Urothelium cell line (cell line): ENCODE measurements at regions not wholly inside any gene's neighbourhood (a gene's known extent, or its start where the extent isn't known, plus 50 kb on each side); places are given as distances from the start of the nearest gene placed in this dataset.
A peak's percentile ranks its signal among the peaks of the same experiment; 100 is the strongest.
"Not testable (repeated sequence)": the region's sequence is repeated elsewhere in the genome, so short reads cannot be mapped to it uniquely, and the experiment has no call there.

Source experiments
- DNase-seq: peaks from one replicate; pipeline ENCODE4 v3.0.0; 2011; ENCODE audit warnings: low spot score, mixed read lengths
- FAIRE-seq: peaks from 2 replicates; lab custom pipeline; 2011; peaks lifted over from hg19 to GRCh38; lab: Jason Lieb, UNC

GRCh38 chr4:72887152-72887551, 182.4 kb downstream of the COX18 start:
- FAIRE-seq (no peak), DNase-seq (no peak)

- FAIRE-seq (no peak), DNase-seq (no peak)
Observed at GRCh38 chr4:72886602-72887001, 182.9 kb downstream of the COX18 start.

GRCh38 chr4:72884225-72884624, 185.3 kb downstream of the COX18 start:
- FAIRE-seq, DNase-seq: not testable (repeated sequence)

- FAIRE-seq (no peak), DNase-seq (no peak)
Observed at GRCh38 chr4:72876946-72877345, 192.6 kb downstream of the COX18 start.

GRCh38 chr4:72875545-72875944, 194.0 kb downstream of the COX18 start:
- FAIRE-seq = no peak
- DNase-seq = no peak

GRCh38 chr4:72875138-72875537, 194.4 kb downstream of the COX18 start:
- FAIRE-seq (no peak), DNase-seq (no peak)

GRCh38 chr4:72864898-72865297, 204.6 kb downstream of the COX18 start:
- DNase-seq = no peak
- FAIRE-seq = no peak

GRCh38 chr4:72864277-72864676, 205.2 kb downstream of the COX18 start:
- FAIRE-seq = not testable (repeated sequence)

GRCh38 chr4:72860766-72861165, 208.8 kb downstream of the COX18 start:
- FAIRE-seq (no peak), DNase-seq (no peak)

More at GRCh38 chr4:72864277-72864676, 205.2 kb downstream of the COX18 start:
- not testable (repeated sequence) for DNase-seq

- DNase-seq (peak; percentile 42), FAIRE-seq (no peak)
Observed at GRCh38 chr4:72858328-72858727, 211.2 kb downstream of the COX18 start.

GRCh38 chr4:72857787-72858186, 211.7 kb downstream of the COX18 start:
- DNase-seq (no peak), FAIRE-seq (no peak)

- DNase-seq (no peak), FAIRE-seq (no peak)
Observed at GRCh38 chr4:72857216-72857615, 212.3 kb downstream of the COX18 start.

- peak; percentile 31 for DNase-seq
Observed at GRCh38 chr4:72846280-72847111, 223.0 kb downstream of the COX18 start.

GRCh38 chr4:72843466-72843865, 226.1 kb downstream of the COX18 start:
- FAIRE-seq = no peak
- peak; percentile 11 for DNase-seq

More at GRCh38 chr4:72846280-72847111, 223.0 kb downstream of the COX18 start:
- FAIRE-seq = no peak

GRCh38 chr4:72842323-72842722, 227.2 kb downstream of the COX18 start:
- peak; percentile 30 for DNase-seq
- FAIRE-seq = no peak

- FAIRE-seq, DNase-seq: not testable (repeated sequence)
Observed at GRCh38 chr4:72840166-72840565, 229.3 kb downstream of the COX18 start.

- FAIRE-seq (no peak), DNase-seq (no peak)
Observed at GRCh38 chr4:72828864-72829263, 240.7 kb downstream of the COX18 start.

GRCh38 chr4:72827968-72828367, 241.5 kb downstream of the COX18 start:
- DNase-seq (no peak), FAIRE-seq (no peak)

- DNase-seq (no peak), FAIRE-seq (no peak)
Observed at GRCh38 chr4:72820107-72820506, 249.4 kb downstream of the COX18 start.

- FAIRE-seq (no peak), DNase-seq (no peak)
Observed at GRCh38 chr4:72817012-72817411, 248.0 kb upstream of the ADAMTS3 start.

GRCh38 chr4:72814241-72814640, 245.2 kb upstream of the ADAMTS3 start:
- FAIRE-seq = no peak
- no peak for DNase-seq

- DNase-seq (no peak), FAIRE-seq (no peak)
Observed at GRCh38 chr4:72809208-72809607, 240.2 kb upstream of the ADAMTS3 start.

- FAIRE-seq (no peak), DNase-seq (no peak)
Observed at GRCh38 chr4:72805284-72805683, 236.3 kb upstream of the ADAMTS3 start.
